Stimulated activated CD4-positive, alpha-beta T cell treated with anti-CD3 and anti-CD28 coated beads, Interleukin-15, amount 100 ng/mL, for 48 hours (primary cell): ENCODE measurements at regions not wholly inside any gene's neighbourhood (a gene's known extent, or its start where the extent isn't known, plus 50 kb on each side); places are given as distances from the start of the nearest gene placed in this dataset.
"Not testable (repeated sequence)": the region's sequence is repeated elsewhere in the genome, so short reads cannot be mapped to it uniquely, and the experiment has no call there.

ENCODE experiments used
- DNase-seq, 2 donors: peaks; one replicate each; pipeline ENCODE4 v3.0.0-alpha.2; 2020; ENCODE audit warnings: low read depth in 2 of 2

DNA sequence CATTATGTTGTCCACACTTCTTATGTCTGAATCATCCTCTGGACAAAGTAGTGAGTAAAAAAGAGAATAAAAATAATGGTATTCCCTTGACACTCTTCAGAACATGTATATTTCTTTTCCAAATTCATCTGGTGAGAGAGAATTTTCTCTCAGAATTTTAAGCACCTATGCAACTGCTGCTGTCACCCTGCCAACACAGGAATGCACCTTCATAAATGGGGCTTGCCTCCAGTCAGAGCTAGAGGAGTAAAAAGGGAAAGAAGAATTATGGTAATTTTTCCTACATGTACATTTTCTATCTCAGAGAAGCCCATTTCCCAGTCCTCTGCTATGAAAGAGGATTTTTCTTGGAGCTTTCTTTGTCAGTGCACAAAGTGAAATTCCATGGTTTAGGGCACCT is 92.2 kb upstream of the ALCAM start:
- no peak for DNase-seq

- DNase-seq = no peak
Observed at GRCh38 chr3:105274958-105275357, 91.8 kb upstream of the ALCAM start.

GRCh38 chr3:105277656-105278055 is 89.1 kb upstream of the ALCAM start:
- DNase-seq = no peak

- no peak for DNase-seq
Observed at GRCh38 chr3:105278688-105279087, 88.0 kb upstream of the ALCAM start.

DNA sequence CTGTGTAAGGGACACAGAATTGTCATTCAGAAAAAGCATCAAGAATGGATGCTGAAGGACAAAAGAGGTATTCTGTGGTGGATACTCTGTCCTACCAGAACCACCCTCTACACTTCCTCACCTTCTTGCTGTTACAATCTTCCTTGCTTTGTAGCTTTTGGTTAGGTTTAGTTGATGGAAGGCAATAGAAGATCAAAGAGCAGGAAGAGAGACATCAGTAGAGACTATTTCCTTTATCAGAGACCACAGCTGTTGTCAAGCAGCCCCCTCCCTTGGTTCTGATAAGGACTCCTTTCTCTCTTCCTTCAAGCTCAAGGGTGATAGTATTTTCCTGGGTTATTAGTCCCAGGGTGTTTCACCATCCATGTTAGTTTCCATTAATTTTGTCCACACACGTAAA is 84.7 kb upstream of the ALCAM start:
- no peak for DNase-seq

- DNase-seq = no peak
Observed at GRCh38 chr3:105284876-105285275, 81.8 kb upstream of the ALCAM start.

- DNase-seq = no peak
Observed at GRCh38 chr3:105285653-105286241, 81.0 kb upstream of the ALCAM start.

GRCh38 chr3:105293441-105293840 is 73.3 kb upstream of the ALCAM start:
- DNase-seq = no peak

DNA sequence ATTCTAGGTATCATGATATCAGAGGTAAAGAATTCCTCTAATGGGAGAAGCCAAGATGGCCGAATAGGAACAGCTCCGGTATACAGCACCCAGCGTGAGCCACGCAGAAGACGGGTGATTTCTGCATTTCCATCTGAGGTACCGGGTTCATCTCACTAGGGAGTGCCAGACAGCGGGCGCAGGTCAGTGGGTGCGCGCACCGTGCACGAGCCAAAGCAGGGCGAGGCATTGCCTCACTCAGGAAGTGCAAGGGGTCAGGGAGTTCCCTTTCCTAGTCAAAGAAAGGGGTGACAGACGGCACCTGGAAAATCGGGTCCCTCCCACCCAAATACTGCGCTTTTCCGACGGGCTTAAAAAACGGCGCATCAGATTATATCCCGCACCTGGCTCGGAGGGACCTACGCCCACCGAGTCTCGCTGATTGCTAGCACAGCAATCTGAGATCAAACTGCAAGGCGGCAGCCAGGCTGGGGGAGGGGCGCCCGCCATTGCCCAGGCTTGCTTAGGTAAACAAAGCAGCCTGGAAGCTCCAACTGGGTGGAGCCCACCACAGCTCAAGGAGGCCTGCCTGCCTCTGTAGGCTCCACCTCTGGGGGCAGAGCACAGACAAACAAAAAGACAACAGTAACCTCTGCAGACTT is 70.4 kb upstream of the ALCAM start:
- not testable (repeated sequence) for DNase-seq

- DNase-seq = no peak
Observed at GRCh38 chr3:105304487-105304886, 62.2 kb upstream of the ALCAM start.

DNA sequence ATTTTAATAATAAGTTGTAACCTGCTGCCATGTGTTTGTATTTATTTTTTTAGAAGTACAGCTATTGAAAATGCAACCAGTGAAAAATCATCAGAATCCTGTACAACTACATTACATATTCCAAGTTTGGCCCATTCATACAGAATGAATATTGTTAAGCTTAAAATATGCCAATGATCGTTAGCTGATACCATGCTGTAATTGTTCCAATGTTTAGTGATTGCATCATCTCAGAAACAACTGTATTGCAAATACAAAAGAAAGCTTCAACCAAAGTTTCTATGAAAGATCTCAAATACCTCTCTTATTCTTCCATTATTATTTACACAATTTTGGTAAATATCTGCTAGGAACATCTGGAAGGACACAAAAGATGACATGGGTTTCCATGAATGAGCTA is 51.6 kb upstream of the ALCAM start:
- DNase-seq = no peak

GRCh38 chr3:105315815-105316214 is 50.9 kb upstream of the ALCAM start:
- DNase-seq = no peak

DNA sequence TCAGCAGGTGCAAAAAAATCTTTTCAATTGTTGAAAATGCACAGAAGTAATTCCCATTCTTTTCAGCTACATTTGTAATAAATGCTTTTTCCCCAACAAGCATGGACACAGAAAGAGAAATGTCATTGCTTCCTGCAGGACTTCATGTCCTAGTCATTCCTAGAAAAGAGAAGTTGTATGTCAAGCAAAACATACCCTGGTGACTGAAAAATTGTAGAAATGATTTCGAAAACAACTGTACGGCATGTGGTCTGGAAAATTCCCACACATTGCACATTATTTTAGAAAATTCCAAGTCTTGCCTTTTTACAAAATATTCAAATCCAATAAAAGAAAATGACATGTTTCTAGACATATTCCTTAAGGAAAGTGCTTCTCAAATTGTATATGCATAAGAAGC is 50.4 kb upstream of the ALCAM start:
- DNase-seq = no peak
